ES-I3 (cell line): ENCODE measurements at regions not wholly inside any gene's neighbourhood (a gene's known extent, or its start where the extent isn't known, plus 50 kb on each side); places are given as distances from the start of the nearest gene placed in this dataset.

Source experiments
- H3K36me3 ChIP-seq: 2 replicates; pipeline ENCODE4 v1.6.1; 2013; ENCODE audit warnings: mild to moderate bottlenecking, low read length, control low read depth, moderate library complexity; ENCODE audit not compliant: insufficient read depth
- H3K4me1 ChIP-seq: 2 replicates; pipeline ENCODE4 v1.6.1; 2013; ENCODE audit warnings: mild to moderate bottlenecking, control low read depth, low read length; ENCODE audit not compliant: insufficient read depth
- H3K9ac ChIP-seq: 2 replicates; pipeline ENCODE4 v1.6.1; 2013; ENCODE audit warnings: low read depth, mild to moderate bottlenecking, low read length, moderate library complexity
- H3K9me3 ChIP-seq: 2 replicates; pipeline ENCODE4 v1.6.1; 2013; ENCODE audit warnings: mild to moderate bottlenecking, low read length, moderate library complexity; ENCODE audit not compliant: control insufficient read depth, insufficient read depth

DNA sequence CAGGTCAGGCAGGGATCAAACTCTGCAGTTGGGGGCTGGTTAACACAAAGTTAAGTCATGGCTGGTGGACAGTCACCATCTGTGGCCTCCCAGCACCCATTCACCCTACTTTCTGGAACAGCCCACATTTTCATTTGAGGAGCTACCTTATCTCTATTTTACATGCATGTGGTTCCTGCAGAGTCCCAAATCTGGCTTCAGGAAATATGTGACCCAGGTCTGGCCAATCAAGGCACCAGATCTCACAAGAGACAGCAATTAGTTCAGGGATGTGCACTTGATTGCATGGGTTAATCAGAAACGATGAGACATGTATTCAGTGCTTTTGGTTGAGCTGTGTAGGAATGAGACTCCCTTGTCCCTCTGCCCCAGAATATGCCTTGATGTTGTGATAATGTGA is 170.9 kb downstream of the NR2F2 start:
- no peaks in the 10 kb centered on the region for H3K4me1 ChIP-seq
- H3K9me3 ChIP-seq = no peaks in the 10 kb centered on the region
- no peak overlapping the region for H3K9ac ChIP-seq
- H3K36me3 ChIP-seq = no peaks in the 10 kb centered on the region

DNA sequence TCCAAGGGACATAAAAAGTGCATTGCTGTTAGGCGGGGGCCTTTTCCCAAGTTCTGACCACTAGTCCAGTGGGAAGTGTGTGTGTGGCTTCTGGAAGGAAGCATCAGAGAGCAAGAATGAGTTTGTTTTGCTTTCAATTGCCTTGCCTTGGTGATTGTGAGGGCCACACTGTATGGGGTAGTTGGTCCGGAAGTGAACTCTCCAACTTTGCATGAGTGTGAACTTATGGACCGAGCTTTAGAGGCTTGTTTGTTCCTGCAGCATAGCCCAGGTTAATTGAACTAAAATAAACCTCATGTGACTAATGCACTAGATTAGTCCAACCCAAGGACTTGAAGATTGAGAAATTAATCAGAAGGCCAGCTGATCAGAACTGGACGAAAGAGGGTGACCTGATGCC is 171.7 kb downstream of the NR2F2 start:
- H3K9me3 ChIP-seq = no peaks in the 10 kb centered on the region
- no peaks in the 10 kb centered on the region for H3K4me1 ChIP-seq
- no peak overlapping the region for H3K9ac ChIP-seq
- no peaks in the 10 kb centered on the region for H3K36me3 ChIP-seq

DNA sequence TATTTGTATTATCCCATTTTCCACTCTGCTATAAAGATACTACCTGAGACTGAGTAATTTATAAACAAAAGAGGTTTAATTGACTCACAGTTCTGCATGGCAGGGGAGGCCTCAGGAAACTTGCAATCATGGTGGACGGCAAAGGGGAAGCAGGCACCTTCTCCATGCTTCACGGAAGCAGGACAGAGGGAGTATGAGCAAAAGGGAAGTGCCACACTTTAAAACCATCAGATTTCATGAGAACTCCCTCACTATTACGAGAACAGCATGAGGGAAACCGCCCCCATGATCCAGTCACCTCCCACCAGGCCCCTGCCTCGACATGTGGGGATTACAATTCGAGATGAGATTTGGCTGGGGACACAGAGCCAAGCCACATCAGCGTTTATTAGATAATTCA is 172.8 kb downstream of the NR2F2 start:
- no peaks in the 10 kb centered on the region for H3K36me3 ChIP-seq
- H3K4me1 ChIP-seq = no peaks in the 10 kb centered on the region
- H3K9me3 ChIP-seq = no peaks in the 10 kb centered on the region
- H3K9ac ChIP-seq = no peak overlapping the region

DNA sequence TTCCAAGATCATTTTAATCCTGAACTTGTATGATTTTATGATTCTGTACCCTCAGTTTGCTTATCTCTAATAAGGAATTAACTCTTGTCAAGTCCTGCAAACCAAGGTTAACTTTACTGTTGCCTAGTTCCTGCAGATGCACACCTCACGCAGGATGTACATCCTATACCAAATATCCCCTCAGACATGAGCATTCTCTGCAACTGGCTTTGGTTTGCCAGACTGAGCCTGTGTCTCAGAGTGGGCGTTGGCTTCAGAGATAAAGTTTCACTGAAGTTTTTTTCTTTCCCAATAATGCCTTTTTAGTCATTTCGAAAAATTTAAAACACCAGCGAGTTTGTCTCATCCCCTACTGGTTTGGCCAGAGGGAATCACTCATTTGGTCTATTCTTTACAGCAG is 173.9 kb downstream of the NR2F2 start:
- Histone ChIP-seq H3K4me1 (no peaks in the 10 kb centered on the region), H3K9me3 (no peaks in the 10 kb centered on the region), H3K36me3 (no peaks in the 10 kb centered on the region), H3K9ac (no peak overlapping the region)

DNA sequence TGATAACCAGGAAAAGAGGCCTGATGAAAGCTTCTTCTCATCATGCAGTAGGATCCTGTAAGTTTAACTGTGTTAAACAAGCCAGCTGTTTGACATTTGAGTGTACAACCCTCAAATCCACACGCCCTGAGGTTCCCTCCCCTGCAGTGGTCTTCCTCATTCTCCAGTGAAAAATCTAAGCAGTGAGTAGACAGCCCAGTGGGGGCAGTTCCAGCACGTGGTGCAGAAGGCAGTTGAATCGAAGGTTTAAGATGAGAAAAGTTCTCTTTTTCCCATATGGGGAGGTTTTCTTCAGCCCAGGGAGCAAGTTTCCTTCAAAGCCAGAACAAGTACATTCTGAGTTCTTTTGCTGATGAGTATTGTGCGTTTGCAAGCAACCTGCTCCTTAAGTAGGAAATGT is 174.5 kb downstream of the NR2F2 start:
- Histone ChIP-seq H3K36me3 (no peaks in the 10 kb centered on the region), H3K9me3 (no peaks in the 10 kb centered on the region), H3K9ac (no peak overlapping the region), H3K4me1 (no peaks in the 10 kb centered on the region)

DNA sequence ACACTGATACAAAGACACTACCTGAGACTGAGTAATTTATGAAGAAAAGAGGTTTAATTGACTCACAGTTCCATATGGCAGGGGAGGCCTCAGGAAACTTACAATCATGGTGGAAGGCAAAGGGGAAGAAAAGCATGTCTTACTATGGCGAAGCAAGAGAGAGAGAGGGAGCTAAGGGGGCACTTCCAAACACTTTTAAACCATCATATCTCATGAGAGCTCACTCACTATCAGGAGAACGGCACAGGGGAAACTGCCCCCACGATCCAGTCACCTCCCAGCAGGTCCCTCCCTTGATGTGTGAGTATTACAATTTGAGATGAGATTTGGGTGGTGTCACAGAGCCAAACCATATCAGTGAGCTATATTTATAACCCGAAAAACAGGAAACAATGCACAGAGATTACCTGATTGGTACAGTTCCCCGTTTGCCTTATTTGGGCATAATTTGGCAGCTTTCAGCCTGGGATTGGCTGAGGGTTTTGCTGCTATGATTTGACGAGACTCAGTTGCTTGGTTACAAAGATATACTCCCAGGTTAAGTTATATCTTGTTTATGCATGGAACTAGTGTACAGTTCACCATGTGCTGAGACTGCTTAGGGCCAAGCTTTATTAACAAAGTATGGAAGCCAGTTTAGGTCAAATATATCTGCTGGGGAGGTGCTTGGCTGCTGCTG is 184.2 kb downstream of the NR2F2 start:
- Histone ChIP-seq H3K36me3 (no peaks in the 10 kb centered on the region), H3K9ac (no peak overlapping the region), H3K4me1 (no peaks in the 10 kb centered on the region), H3K9me3 (no peaks in the 10 kb centered on the region)

DNA sequence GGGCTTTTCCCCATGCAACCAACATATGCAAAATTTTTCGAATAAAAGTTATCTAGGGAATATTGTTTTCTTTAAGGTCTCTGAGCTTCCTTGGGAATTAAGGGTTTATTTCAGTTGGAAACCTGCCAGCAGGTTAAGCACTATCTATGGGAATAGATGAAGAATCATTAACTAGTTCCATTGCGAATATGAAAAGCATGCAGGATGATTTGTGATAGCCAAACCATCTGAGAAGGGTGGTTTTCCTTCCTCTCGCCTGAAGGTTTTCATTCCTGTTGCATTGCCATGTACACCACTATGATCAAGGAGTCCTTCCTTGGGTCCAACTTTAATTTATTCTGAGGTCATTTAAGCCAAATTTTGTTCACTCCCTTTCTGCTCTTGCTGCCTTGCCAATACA is 184.9 kb downstream of the NR2F2 start:
- Histone ChIP-seq H3K36me3 (no peaks in the 10 kb centered on the region), H3K4me1 (no peaks in the 10 kb centered on the region), H3K9ac (no peak overlapping the region), H3K9me3 (no peaks in the 10 kb centered on the region)

DNA sequence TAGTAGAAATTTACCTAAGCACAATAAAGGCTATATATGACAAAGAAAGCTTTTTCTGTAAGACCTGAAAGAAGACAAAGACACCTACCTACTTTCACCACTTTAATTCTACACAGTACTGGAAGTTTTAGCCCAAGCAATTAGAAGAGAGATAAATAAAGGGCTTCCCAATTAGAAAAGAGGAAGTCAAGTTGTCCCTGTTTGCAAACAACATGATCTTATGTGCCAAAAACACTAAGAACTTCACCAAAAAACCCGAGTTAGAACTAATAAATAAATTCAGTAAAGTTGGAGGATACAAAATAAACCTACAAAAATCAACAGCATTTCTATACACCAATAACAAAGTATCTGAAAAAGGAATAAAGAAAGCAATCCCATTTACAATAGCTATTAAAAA is 190.9 kb downstream of the NR2F2 start:
- Histone ChIP-seq H3K36me3 (no peaks in the 10 kb centered on the region), H3K9ac (no peak overlapping the region), H3K9me3 (no peaks in the 10 kb centered on the region), H3K4me1 (no peaks in the 10 kb centered on the region)

DNA sequence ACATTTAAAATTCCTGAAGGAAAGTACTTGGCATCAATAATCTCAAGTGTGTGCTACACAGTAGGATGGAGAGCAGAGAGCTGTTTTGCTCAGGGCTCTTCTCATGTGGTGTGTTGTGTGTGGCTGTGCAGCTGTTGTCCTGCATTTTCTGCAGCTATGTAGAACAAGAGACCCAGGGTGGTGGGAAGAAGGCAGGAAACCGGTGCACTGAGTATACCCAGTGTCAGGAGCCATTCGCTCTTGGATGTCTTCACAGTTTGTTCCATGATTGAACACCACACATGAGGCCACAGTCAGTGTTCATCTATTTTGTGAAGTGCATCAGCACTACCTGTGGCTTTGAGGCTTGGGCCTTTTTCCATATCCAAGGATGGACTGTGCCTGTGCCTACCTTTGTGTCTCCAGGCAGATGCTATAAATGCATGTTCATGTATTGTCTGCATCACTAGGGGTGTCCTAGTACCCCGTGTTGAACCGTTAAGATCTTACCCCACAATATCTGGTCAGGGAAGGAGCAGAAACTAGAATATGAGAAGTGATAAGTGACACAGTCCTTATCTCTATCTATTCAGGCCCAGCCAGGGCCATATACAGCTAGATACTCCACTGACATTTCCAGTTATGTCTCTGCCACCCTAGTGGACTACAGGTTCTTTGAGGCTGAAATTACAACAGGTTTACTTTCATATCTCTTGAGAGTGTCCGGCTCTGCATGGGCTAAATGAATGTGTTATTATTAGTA is 194.3 kb downstream of the NR2F2 start:
- H3K9ac ChIP-seq = no peak overlapping the region
- H3K9me3 ChIP-seq = no peaks in the 10 kb centered on the region

DNA sequence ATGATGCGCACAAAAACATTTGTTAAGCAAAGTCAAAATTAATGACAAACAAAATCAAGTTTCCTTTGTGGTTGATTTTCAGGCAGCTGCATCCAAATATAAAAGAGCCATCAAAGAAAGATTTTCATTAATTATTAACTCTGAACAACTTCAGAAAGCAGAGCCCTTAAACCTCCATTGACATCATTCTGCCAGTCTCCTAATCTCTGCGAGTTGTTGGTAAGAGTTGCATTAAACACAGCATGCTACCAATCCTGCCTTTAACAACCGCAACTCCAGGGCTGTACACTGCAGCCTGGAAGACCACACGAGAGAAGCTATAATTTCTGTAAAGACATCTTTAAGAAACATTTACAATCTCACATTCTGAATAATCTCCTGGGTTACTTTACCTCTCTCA is 204.6 kb downstream of the NR2F2 start:
- H3K9ac ChIP-seq = no peak overlapping the region
- H3K36me3 ChIP-seq = no peaks in the 10 kb centered on the region
- no peaks in the 10 kb centered on the region for H3K9me3 ChIP-seq
- H3K4me1 ChIP-seq = peaks cover 12% of the 10 kb centered on the region

More for the DNA sequence above, 194.3 kb downstream of the NR2F2 start:
- no peaks in the 10 kb centered on the region for H3K4me1 ChIP-seq
- no peaks in the 10 kb centered on the region for H3K36me3 ChIP-seq

DNA sequence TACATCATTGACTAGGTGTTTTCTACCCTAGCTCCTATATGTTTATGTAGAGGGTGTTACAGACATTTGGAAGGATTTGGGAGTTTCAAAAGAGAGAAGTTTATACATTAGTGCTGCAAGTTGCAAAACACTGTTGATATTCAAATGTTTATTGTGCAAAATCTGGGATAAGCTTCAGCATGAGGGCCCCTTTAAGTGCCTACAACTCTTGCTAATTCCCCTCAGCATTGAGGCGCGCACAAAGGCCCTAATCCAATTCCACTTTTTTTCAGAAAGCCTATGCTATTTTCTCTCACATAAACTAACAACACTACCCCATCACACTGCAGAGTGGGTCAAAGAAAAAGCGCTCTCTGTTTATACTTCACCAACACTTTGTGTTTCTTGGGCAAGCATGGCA is 208.0 kb downstream of the NR2F2 start:
- H3K4me1 ChIP-seq = peaks cover 12% of the 10 kb centered on the region
- no peaks in the 10 kb centered on the region for H3K9me3 ChIP-seq
- H3K9ac ChIP-seq = no peak overlapping the region
- no peaks in the 10 kb centered on the region for H3K36me3 ChIP-seq

DNA sequence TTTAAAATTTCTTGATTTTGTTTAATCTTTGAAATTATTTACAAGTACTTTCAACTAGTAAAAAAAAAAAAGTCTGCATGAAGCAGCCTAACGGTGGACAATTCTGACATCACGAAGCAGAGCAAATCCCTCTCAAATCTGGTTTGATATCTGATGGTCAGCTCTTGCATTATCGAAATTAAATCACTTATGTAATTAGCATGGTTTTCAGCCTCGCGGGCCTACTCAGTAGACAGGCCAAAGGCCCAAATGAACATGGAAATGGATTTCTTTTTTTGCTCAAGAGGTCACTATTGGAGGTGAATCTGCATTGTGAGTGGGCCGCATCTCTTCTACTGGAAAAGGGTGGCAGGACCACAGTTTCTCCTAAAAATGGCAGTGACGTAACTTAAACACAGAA is 209.8 kb downstream of the NR2F2 start:
- Histone ChIP-seq H3K9me3 (no peaks in the 10 kb centered on the region), H3K4me1 (peaks cover 12% of the 10 kb centered on the region), H3K9ac (no peak overlapping the region), H3K36me3 (no peaks in the 10 kb centered on the region)

DNA sequence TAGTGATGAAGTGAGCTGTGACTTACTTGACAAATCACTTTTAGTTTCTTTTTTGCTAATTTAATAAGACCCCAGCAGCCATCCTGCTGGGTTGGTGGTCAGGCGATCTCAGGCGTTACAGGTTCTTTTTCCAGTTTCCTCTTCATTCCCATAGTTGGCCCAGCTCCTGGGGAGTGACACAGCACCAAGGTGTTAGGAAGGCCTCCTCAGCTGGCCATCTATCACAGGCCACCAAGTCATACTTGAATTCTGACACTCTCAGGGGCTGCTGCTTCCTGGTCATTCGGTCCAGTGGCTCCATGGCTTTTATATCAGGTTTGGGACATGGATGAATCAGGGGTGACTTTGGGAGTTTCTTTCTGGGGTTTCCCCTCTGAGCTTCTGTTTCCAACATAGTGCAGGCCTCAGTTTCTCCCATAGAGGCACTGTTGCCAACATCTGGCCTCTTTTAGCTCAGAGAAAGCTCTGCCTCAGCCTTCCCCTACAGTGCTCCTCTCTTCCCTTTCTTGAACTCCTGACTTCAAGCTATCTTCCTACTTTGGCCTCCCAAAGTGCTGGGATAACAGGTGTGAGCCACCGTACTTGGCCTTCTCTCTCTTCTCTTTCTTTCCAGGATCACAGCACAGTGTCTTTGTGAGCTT is 211.8 kb downstream of the NR2F2 start:
- Histone ChIP-seq H3K9ac (no peak overlapping the region), H3K9me3 (no peaks in the 10 kb centered on the region), H3K36me3 (no peaks in the 10 kb centered on the region), H3K4me1 (peaks cover 12% of the 10 kb centered on the region)

DNA sequence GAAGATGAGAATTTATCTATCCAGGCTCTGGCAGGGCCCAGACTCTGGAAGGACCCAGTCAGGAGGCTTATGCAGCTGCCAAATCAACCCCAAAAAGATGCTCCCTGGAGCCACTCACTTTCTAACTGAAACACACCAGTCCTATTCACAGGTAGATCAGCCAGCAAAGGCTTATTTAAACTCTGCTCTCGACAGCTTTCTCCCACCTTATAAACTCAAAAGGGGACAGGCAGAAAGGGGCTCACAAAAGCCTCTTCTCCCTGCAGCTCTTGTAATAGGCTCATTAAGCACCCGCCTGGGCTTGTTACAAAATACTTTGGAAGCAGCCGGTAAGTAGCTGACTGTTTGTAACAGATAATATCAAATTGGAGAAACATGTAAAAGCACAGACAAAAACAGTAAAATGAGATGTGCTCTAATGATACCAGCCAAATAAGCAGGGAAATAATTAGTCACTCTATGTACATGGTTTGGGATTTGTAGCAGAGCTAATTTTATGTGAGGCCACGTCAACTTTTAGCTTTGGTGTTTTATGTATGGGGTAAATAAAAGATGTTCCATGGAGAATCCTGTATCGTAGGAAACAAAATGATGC is 213.8 kb downstream of the NR2F2 start:
- Histone ChIP-seq H3K36me3 (no peaks in the 10 kb centered on the region), H3K9me3 (no peaks in the 10 kb centered on the region), H3K9ac (no peak overlapping the region), H3K4me1 (no peaks in the 10 kb centered on the region)

DNA sequence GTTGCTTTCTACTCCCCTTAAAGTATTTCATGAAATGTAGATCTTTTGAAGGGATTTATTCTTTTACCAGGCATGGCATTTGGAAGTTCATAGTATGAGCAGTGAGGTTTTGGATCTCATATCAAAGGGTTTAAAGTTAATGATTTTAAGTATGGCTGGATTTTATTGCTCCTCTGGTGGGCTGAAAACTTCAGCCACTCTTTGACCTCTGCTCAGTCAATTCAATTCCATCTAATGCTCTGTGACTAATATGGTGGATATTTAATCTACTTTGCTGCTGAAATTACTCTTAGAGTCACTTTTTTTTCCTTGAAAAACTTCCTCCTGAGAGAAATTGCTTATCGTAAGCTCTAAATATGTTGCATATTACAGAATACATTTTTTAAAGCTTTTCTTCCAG is 218.6 kb downstream of the NR2F2 start:
- H3K4me1 ChIP-seq = no peaks in the 10 kb centered on the region
- H3K9ac ChIP-seq = no peak overlapping the region
- H3K9me3 ChIP-seq = no peaks in the 10 kb centered on the region
- no peaks in the 10 kb centered on the region for H3K36me3 ChIP-seq
